ENCODE measurements at regions not wholly inside any gene's neighbourhood (a gene's known extent, or its start where the extent isn't known, plus 50 kb on each side); places are given as distances from the start of the nearest gene placed in this dataset.

GRCh38 chr9:31112491-31112890, 1272.0 kb upstream of the ACO1 start:
- TF ChIP-seq CTCF (IDR thresholded peaks at IDR 0.05) (no peak), POLR2A (IDR thresholded peaks at IDR 0.05) (no peak), EP300 (IDR thresholded peaks at IDR 0.05) (no peak)

Data from ovary (tissue), 3 donors.